Mononuclear cell (primary cell): ENCODE measurements at regions not wholly inside any gene's neighbourhood (a gene's known extent, or its start where the extent isn't known, plus 50 kb on each side); places are given as distances from the start of the nearest gene placed in this dataset.
"Not testable (repeated sequence)": the region's sequence is repeated elsewhere in the genome, so short reads cannot be mapped to it uniquely, and the experiment has no call there.

ENCODE experiments used
- H3K27me3 ChIP-seq: 2 replicates; pipeline ENCODE4 v1.6.0; 2011; ENCODE audit warnings: low read length, control low read depth; ENCODE audit not compliant: insufficient read depth
- H3K4me1 ChIP-seq: 2 replicates; pipeline ENCODE4 v1.5.1; 2011; ENCODE audit warnings: mild to moderate bottlenecking, low read length, control low read depth; ENCODE audit not compliant: insufficient read depth
- H3K4me3 ChIP-seq: 2 replicates; pipeline ENCODE4 v1.5.1; 2011; ENCODE audit warnings: mild to moderate bottlenecking, low read length, moderate library complexity
- H3K9me3 ChIP-seq: 2 replicates; pipeline ENCODE4 v1.5.1; 2011; ENCODE audit warnings: low read depth, mild to moderate bottlenecking, control low read depth, low read length

- H3K4me1 ChIP-seq, result no peaks in the 10 kb centered on the region
- no peaks in the 10 kb centered on the region for H3K27me3 ChIP-seq
- H3K9me3 ChIP-seq, result no peaks in the 10 kb centered on the region
- no peak overlapping the region for H3K4me3 ChIP-seq
Measured at GRCh38 chr15:38810686-38811085, 246.1 kb upstream of the RASGRP1 start.

GRCh38 chr15:38814254-38814653 lies 249.6 kb upstream of the RASGRP1 start:
- not testable (repeated sequence) for H3K9me3 ChIP-seq, H3K4me3 ChIP-seq, H3K27me3 ChIP-seq, H3K4me1 ChIP-seq

GRCh38 chr15:38814891-38815290 lies 250.3 kb upstream of the RASGRP1 start:
- no peak overlapping the region for H3K4me3 ChIP-seq

GRCh38 chr15:38817427-38818156 lies 253.0 kb upstream of the RASGRP1 start:
- peaks cover 6% of the 10 kb centered on the region for H3K4me1 ChIP-seq
- H3K27me3 ChIP-seq, result no peaks in the 10 kb centered on the region
- H3K4me3 ChIP-seq, result no peak overlapping the region
- no peaks in the 10 kb centered on the region for H3K9me3 ChIP-seq

More at GRCh38 chr15:38814891-38815290, 250.3 kb upstream of the RASGRP1 start:
- Histone ChIP-seq H3K4me1 (peaks cover 6% of the 10 kb centered on the region), H3K9me3 (no peaks in the 10 kb centered on the region), H3K27me3 (no peaks in the 10 kb centered on the region)

GRCh38 chr15:38818157-38818790 lies 253.7 kb upstream of the RASGRP1 start:
- Histone ChIP-seq H3K9me3 (no peaks in the 10 kb centered on the region), H3K27me3 (no peaks in the 10 kb centered on the region), H3K4me1 (peaks cover 6% of the 10 kb centered on the region), H3K4me3 (no peak overlapping the region)

- Histone ChIP-seq H3K4me1 (peaks cover 6% of the 10 kb centered on the region), H3K4me3 (no peak overlapping the region), H3K27me3 (no peaks in the 10 kb centered on the region), H3K9me3 (no peaks in the 10 kb centered on the region)
Measured at GRCh38 chr15:38819387-38819950, 254.9 kb upstream of the RASGRP1 start.

GRCh38 chr15:38823263-38823662 lies 258.6 kb upstream of the RASGRP1 start:
- Histone ChIP-seq H3K9me3 (no peaks in the 10 kb centered on the region), H3K27me3 (no peaks in the 10 kb centered on the region), H3K4me3 (no peak overlapping the region), H3K4me1 (no peaks in the 10 kb centered on the region)

GRCh38 chr15:38824719-38825118 lies 260.1 kb upstream of the RASGRP1 start:
- Histone ChIP-seq H3K4me1 (no peaks in the 10 kb centered on the region), H3K9me3 (no peaks in the 10 kb centered on the region), H3K27me3 (no peaks in the 10 kb centered on the region), H3K4me3 (no peak overlapping the region)

- H3K27me3 ChIP-seq, result no peaks in the 10 kb centered on the region
- H3K9me3 ChIP-seq, result no peaks in the 10 kb centered on the region
- H3K4me3 ChIP-seq, result no peak overlapping the region
- H3K4me1 ChIP-seq, result no peaks in the 10 kb centered on the region
Measured at GRCh38 chr15:38826880-38827279, 262.3 kb upstream of the RASGRP1 start.

- H3K4me1 ChIP-seq, result no peaks in the 10 kb centered on the region
- H3K4me3 ChIP-seq, result no peak overlapping the region
- no peaks in the 10 kb centered on the region for H3K9me3 ChIP-seq
- H3K27me3 ChIP-seq, result no peaks in the 10 kb centered on the region
Measured at GRCh38 chr15:38828031-38828532, 263.5 kb upstream of the RASGRP1 start.

- H3K4me1 ChIP-seq, result no peaks in the 10 kb centered on the region
- no peaks in the 10 kb centered on the region for H3K27me3 ChIP-seq
- H3K9me3 ChIP-seq, result no peaks in the 10 kb centered on the region
- H3K4me3 ChIP-seq, result no peak overlapping the region
Measured at GRCh38 chr15:38829086-38829485, 264.5 kb upstream of the RASGRP1 start.

GRCh38 chr15:38842226-38842625 lies 277.6 kb upstream of the RASGRP1 start:
- H3K27me3 ChIP-seq, result no peaks in the 10 kb centered on the region
- H3K4me3 ChIP-seq, result no peak overlapping the region
- H3K9me3 ChIP-seq, result no peaks in the 10 kb centered on the region
- H3K4me1 ChIP-seq, result no peaks in the 10 kb centered on the region

- H3K9me3 ChIP-seq, result no peaks in the 10 kb centered on the region
- H3K4me1 ChIP-seq, result no peaks in the 10 kb centered on the region
- no peaks in the 10 kb centered on the region for H3K27me3 ChIP-seq
- H3K4me3 ChIP-seq, result no peak overlapping the region
Measured at GRCh38 chr15:38843051-38843501, 278.5 kb upstream of the RASGRP1 start.

- Histone ChIP-seq H3K4me3 (no peak overlapping the region), H3K4me1 (no peaks in the 10 kb centered on the region), H3K27me3 (no peaks in the 10 kb centered on the region), H3K9me3 (no peaks in the 10 kb centered on the region)
Measured at GRCh38 chr15:38843736-38844590, 279.3 kb upstream of the RASGRP1 start.

- no peaks in the 10 kb centered on the region for H3K4me1 ChIP-seq
- no peaks in the 10 kb centered on the region for H3K9me3 ChIP-seq
- H3K4me3 ChIP-seq, result no peak overlapping the region
- no peaks in the 10 kb centered on the region for H3K27me3 ChIP-seq
Measured at GRCh38 chr15:38844736-38845135, 280.1 kb upstream of the RASGRP1 start.
